GM12878 (cell line): ENCODE measurements at regions not wholly inside any gene's neighbourhood (a gene's known extent, or its start where the extent isn't known, plus 50 kb on each side); places are given as distances from the start of the nearest gene placed in this dataset.

Source experiments
- GATAD2B ChIP-seq: fragments of 450-650 bp; conservative IDR thresholded peaks from 2 replicates; pipeline ENCODE4 v1.6.1; 2017; ENCODE audit warnings: low read depth, mild to moderate bottlenecking, moderate library complexity
- MEF2A ChIP-seq: IDR thresholded peaks from 2 replicates; pipeline ENCODE4 v1.6.1; 2011; ENCODE audit warnings: low read depth, mild to moderate bottlenecking, low read length, moderate library complexity; ENCODE audit not compliant: insufficient read depth
- POU2F2 ChIP-seq: IDR thresholded peaks from 3 replicates; pipeline ENCODE4 v1.6.1; 2011; ENCODE audit warnings: low read depth, mild to moderate bottlenecking, low read length, borderline replicate concordance
- REST ChIP-seq: IDR thresholded peaks from 2 replicates; pipeline ENCODE4 v1.6.1; 2012; ENCODE audit warnings: mild to moderate bottlenecking, low read depth, low read length
- SMAD1 ChIP-seq: fragments of 450-650 bp; IDR thresholded peaks from 2 replicates; pipeline ENCODE4 v1.6.1; 2018; ENCODE audit warnings: mild to moderate bottlenecking, low read depth; ENCODE audit not compliant: partially characterized antibody
- SMARCA5 ChIP-seq: fragments of 450-650 bp; IDR thresholded peaks from 2 replicates; pipeline ENCODE4 v1.6.1; 2017; ENCODE audit warnings: mild to moderate bottlenecking
- TF ChIP-seq, protein P1 (sequence below): fragments of 450-650 bp; IDR thresholded peaks from 2 replicates; pipeline ENCODE4 v1.6.1; 2016; ENCODE audit warnings: mild to moderate bottlenecking, moderate library complexity, borderline replicate concordance

DNA sequence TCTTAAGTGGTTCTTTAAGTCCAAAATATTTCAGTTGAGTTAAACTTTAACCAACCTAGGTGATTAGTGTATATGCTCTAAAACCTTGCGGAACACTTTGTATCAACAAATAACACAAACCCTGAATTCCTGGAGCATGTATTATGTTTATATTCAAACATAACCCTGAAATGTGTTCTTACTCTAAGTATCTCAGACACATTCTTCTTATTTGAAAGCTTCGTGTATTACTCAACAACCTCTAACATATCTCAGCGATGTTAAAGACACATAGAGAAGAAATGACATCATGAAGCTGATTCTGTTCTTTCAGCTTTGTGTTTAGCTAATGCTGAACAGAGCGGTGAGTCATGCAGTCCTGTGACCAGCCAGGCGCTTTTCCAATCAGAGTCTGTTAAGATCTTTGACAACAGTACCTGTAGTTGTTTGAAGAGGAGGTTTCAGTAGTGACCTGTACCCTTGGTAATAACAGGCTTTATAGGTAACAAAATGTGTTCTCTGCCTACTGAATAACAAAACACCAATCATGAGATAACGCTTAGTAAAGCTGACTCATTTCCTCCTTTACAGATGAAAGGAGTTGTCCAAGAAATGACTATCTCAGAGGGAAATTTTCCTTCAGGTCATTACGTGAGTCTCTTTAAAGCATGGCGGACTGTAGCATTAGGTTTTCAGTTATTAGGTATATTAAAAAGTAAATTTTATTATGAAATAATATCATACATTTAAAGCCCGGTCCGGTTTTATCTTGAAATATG, 67.3 kb upstream of the KLF6 start (continued):
- TF ChIP-seq REST (no peak), SMARCA5 (peak; percentile 83), SMAD1 (peak; percentile 77), POU2F2 (peak; percentile 40; the same call in 1 of the 3 replicates), GATAD2B (0 out of 2 replicates have a peak, but pooled peaks have one; percentile 13), MEF2A (peak; percentile 36; the same call in 1 of the 2 replicates)
- TF ChIP-seq, protein P1, sequence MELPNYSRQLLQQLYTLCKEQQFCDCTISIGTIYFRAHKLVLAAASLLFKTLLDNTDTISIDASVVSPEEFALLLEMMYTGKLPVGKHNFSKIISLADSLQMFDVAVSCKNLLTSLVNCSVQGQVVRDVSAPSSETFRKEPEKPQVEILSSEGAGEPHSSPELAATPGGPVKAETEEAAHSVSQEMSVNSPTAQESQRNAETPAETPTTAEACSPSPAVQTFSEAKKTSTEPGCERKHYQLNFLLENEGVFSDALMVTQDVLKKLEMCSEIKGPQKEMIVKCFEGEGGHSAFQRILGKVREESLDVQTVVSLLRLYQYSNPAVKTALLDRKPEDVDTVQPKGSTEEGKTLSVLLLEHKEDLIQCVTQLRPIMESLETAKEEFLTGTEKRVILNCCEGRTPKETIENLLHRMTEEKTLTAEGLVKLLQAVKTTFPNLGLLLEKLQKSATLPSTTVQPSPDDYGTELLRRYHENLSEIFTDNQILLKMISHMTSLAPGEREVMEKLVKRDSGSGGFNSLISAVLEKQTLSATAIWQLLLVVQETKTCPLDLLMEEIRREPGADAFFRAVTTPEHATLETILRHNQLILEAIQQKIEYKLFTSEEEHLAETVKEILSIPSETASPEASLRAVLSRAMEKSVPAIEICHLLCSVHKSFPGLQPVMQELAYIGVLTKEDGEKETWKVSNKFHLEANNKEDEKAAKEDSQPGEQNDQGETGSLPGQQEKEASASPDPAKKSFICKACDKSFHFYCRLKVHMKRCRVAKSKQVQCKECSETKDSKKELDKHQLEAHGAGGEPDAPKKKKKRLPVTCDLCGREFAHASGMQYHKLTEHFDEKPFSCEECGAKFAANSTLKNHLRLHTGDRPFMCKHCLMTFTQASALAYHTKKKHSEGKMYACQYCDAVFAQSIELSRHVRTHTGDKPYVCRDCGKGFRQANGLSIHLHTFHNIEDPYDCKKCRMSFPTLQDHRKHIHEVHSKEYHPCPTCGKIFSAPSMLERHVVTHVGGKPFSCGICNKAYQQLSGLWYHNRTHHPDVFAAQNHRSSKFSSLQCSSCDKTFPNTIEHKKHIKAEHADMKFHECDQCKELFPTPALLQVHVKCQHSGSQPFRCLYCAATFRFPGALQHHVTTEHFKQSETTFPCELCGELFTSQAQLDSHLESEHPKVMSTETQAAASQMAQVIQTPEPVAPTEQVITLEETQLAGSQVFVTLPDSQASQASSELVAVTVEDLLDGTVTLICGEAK = no peak
